Panc1 (cell line): ENCODE measurements at regions not wholly inside any gene's neighbourhood (a gene's known extent, or its start where the extent isn't known, plus 50 kb on each side); places are given as distances from the start of the nearest gene placed in this dataset.

Source experiments
- CTCF ChIP-seq: fragments of 450-650 bp; IDR thresholded peaks from 2 replicates; pipeline ENCODE4 v1.5.1; 2017; ENCODE audit warnings: mild to moderate bottlenecking
- SIN3A ChIP-seq: IDR thresholded peaks from 2 replicates; pipeline ENCODE4 v1.6.1; 2012; ENCODE audit warnings: low read depth, mild to moderate bottlenecking, low read length, moderate library complexity, borderline replicate concordance; ENCODE audit not compliant: insufficient read depth

- TF ChIP-seq CTCF (no peak), SIN3A (no peak)
Observed at GRCh38 chr5:35409361-35409760, 179.1 kb upstream of the PRLR start.
